ENCODE measurements at regions not wholly inside any gene's neighbourhood (a gene's known extent, or its start where the extent isn't known, plus 50 kb on each side); places are given as distances from the start of the nearest gene placed in this dataset.

DNA sequence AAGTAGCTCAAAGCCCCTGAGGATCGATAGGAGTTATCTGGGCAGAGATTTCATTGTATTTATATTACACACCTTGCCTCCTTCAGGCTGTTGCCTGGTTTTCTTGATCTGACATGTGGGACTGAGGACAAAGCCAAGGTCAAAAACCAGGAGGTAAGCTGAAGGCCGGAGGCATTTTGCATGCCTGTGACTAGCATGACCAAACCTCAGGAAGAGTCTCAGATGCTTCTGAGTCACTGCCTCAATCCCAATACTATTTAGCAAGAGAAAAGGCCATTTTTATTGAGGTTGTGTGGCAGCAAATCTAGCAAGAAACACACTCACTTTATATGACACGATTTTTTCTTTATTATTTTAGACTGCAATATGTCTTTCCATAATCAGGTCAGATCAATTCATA lies 968.1 kb downstream of the CDH11 start:
- in situ Hi-C loops (cut with MboI; ENCODE audit: low pct_ligation_motif_present in 1 of 4, low pct_unique_long_range_greater_than_20kb in 1 of 4, low sequenced_read_pairs in 3 of 4) (no loop called here), intact Hi-C loops (cut with DNase I; ENCODE audit: low total_unique reads) (no loop called here)
- Histone ChIP-seq H3K4me3 (no peak overlapping the region), H3K9me3 (no peaks in the 10 kb centered on the region), H3K27me3 (no peaks in the 10 kb centered on the region), H3K36me3 (no peaks in the 10 kb centered on the region), H3K4me1 (no peaks in the 10 kb centered on the region), H3K27ac (no peak overlapping the region)
- no peak for DNase-seq
- TF ChIP-seq EP300 (IDR thresholded peaks at IDR 0.05; ENCODE audit: low read depth) (no peak), POLR2AphosphoS5 (IDR thresholded peaks at IDR 0.05) (no peak), POLR2A (IDR thresholded peaks at IDR 0.05) (no peak)
- TF ChIP-seq, protein P1, sequence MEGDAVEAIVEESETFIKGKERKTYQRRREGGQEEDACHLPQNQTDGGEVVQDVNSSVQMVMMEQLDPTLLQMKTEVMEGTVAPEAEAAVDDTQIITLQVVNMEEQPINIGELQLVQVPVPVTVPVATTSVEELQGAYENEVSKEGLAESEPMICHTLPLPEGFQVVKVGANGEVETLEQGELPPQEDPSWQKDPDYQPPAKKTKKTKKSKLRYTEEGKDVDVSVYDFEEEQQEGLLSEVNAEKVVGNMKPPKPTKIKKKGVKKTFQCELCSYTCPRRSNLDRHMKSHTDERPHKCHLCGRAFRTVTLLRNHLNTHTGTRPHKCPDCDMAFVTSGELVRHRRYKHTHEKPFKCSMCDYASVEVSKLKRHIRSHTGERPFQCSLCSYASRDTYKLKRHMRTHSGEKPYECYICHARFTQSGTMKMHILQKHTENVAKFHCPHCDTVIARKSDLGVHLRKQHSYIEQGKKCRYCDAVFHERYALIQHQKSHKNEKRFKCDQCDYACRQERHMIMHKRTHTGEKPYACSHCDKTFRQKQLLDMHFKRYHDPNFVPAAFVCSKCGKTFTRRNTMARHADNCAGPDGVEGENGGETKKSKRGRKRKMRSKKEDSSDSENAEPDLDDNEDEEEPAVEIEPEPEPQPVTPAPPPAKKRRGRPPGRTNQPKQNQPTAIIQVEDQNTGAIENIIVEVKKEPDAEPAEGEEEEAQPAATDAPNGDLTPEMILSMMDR (IDR thresholded peaks at IDR 0.05): no peak
- 58 to 77% methylated on average over 3 of the region's 3 CpGs for WGBS, 2 donors (ENCODE audit: low coverage in 1 of 2)

DNA sequence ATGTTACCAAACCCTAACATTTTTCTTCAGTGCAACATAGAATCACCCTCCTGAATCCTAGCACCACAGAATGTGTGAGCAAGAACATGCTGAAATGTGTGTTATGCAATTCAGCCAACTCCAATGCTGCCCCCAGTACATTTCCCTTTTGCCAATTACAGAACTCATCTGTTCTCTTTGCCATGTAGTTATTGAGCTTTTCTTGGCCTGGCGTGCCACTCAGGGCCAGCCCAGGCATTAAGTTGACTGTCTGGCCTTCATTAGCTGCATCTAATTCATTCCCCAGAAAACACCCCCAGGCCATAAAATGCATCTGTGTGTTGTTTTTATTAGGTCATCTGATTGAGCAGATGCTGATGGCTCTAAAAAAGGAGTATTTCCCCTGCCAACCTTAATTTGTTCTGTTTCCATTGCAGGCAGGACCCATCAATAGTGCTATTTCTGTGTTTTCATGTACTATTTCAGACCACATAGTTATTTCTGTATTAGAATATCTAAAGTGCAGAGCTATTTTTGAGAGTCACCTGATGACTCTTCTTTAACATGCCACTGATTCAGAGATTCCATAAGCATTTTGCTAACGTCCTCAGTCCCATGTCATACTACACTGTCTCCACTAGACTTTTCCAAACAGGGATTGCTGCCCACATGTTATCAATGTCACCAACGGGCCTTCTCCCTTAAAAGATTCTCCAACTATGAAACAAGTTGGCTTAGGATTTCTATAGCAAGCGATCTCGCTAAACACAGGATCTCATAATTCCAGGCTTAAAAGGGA lies 969.7 kb downstream of the CDH11 start:
- Histone ChIP-seq H3K27ac (no peak overlapping the region), H3K9me3 (no peaks in the 10 kb centered on the region), H3K27me3 (no peaks in the 10 kb centered on the region), H3K4me1 (no peaks in the 10 kb centered on the region), H3K36me3 (no peaks in the 10 kb centered on the region), H3K4me3 (no peak overlapping the region)
- in situ Hi-C loops (cut with MboI; ENCODE audit: low pct_ligation_motif_present in 1 of 4, low pct_unique_long_range_greater_than_20kb in 1 of 4, low sequenced_read_pairs in 3 of 4) (no loop called here), intact Hi-C loops (cut with DNase I; ENCODE audit: low total_unique reads) (no loop called here)
- DNase-seq: no peak
- 67 to 89% methylated on average over 5 of the region's 5 CpGs for WGBS, 2 donors (ENCODE audit: low coverage in 1 of 2)
- TF ChIP-seq POLR2AphosphoS5 (IDR thresholded peaks at IDR 0.05) (no peak), EP300 (IDR thresholded peaks at IDR 0.05; ENCODE audit: low read depth) (no peak), POLR2A (IDR thresholded peaks at IDR 0.05) (no peak)
- TF ChIP-seq, protein P1 (IDR thresholded peaks at IDR 0.05): no peak

DNA sequence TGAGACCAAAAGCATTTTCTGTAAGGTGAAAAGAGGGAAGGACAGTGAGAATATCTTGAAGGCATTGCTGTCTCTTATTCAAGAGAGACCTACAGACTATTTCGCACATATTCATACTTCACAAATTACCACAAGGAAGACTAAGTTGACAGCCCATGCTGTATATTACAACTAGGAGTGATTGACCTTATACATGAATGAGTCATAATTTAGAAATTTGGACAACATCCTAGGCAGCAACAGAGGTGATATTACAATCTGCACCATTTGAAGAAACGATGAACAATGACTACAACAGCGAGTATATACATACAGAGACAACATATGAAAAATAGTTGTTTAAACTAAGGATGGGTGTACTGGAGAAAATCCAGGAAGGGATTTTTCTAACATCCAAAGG lies 971.7 kb downstream of the CDH11 start:
- intact Hi-C loops (cut with DNase I; ENCODE audit: low total_unique reads): no loop called here
- in situ Hi-C loops (cut with MboI; ENCODE audit: low pct_ligation_motif_present in 1 of 4, low pct_unique_long_range_greater_than_20kb in 1 of 4, low sequenced_read_pairs in 3 of 4): no loop called here
- H3K4me1 ChIP-seq: no peaks in the 10 kb centered on the region
- H3K27me3 ChIP-seq: no peaks in the 10 kb centered on the region
- H3K27ac ChIP-seq: no peak overlapping the region
- WGBS, 2 donors (ENCODE audit: low coverage in 1 of 2): 74 to 100% methylated on average over 1 to 3 of the region's 3 CpGs
- no peaks in the 10 kb centered on the region for H3K9me3 ChIP-seq
- no peak overlapping the region for H3K4me3 ChIP-seq
- no peaks in the 10 kb centered on the region for H3K36me3 ChIP-seq
- TF ChIP-seq EP300 (IDR thresholded peaks at IDR 0.05; ENCODE audit: low read depth) (no peak), POLR2AphosphoS5 (IDR thresholded peaks at IDR 0.05) (no peak), POLR2A (IDR thresholded peaks at IDR 0.05) (no peak)
- TF ChIP-seq, protein P1 (IDR thresholded peaks at IDR 0.05): no peak
- DNase-seq: no peak

DNA sequence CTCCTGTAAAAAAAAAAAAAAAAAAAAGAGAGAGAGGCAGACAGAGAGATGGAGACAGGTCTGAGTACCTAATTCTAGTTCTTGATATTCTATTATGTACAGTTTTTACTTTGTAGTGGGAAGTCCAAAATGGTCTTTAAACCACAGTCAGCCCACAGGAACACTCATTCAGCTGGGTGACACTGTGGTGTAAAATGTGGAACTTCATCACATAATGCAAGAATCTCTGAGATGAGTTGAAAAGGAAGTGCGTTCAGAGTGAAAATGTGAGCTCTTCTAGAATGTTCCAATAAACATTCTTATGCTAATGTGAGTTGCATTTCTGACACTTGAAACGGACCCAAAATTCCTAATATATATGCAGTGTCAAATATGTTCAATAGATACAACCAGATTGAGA lies 972.1 kb downstream of the CDH11 start:
- intact Hi-C loops (cut with DNase I; ENCODE audit: low total_unique reads): no loop called here
- 64 to 69% methylated on average over 2 of the region's 2 CpGs for WGBS, 2 donors (ENCODE audit: low coverage in 1 of 2)

More for the DNA sequence above, 972.1 kb downstream of the CDH11 start:
- Histone ChIP-seq H3K27me3 (no peaks in the 10 kb centered on the region), H3K36me3 (no peaks in the 10 kb centered on the region), H3K4me3 (no peak overlapping the region), H3K9me3 (no peaks in the 10 kb centered on the region), H3K27ac (no peak overlapping the region), H3K4me1 (no peaks in the 10 kb centered on the region)
- DNase-seq: no peak
- in situ Hi-C loops (cut with MboI; ENCODE audit: low pct_ligation_motif_present in 1 of 4, low pct_unique_long_range_greater_than_20kb in 1 of 4, low sequenced_read_pairs in 3 of 4): no loop called here
- no peak for TF ChIP-seq POLR2AphosphoS5 (IDR thresholded peaks at IDR 0.05)
- TF ChIP-seq EP300 (IDR thresholded peaks at IDR 0.05; ENCODE audit: low read depth): no peak
- TF ChIP-seq, protein P1 (IDR thresholded peaks at IDR 0.05): no peak

Measured in transverse colon (tissue), 4 donors.